ENCODE measurements at regions not wholly inside any gene's neighbourhood (a gene's known extent, or its start where the extent isn't known, plus 50 kb on each side); places are given as distances from the start of the nearest gene placed in this dataset.

DNA sequence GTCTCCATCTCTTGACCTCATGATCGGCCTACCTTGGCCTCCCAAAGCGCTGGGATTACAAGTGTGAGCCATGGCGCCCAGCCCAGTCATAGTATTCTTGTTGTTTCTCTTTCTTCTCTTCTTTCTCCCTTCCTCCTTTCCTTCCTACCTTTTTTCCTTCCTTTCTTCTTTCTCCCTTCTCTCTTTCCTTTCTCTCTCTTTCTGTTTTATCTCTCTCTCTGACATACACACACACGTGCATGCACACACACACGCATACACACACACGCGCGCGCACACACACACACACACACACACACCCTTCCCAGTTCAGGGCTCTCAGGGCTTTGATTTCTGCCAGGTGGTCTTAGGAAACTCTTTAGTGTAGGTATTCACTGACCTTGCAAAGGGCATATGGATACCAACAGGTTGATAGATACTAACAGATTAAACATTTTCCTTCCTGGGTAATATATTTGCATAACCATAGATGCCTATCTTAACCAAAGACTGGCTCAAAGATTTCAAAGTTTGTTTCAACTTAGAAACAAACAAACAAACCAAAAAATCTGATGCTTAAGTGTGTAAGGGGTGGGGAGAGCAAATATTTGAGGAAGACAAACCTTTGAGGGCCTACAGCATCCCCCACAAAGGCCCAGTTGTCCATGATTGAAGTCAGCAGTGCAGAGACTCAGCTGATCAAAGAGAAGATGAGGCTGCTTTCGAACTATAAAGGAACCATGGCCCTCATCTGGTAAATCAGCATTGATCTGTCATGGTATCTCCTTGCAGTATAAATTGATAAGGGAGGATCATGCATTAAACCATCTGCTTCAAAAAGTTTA, 288.2 kb upstream of the SEMA6A start:
- Histone ChIP-seq H3K79me2 (ENCODE audit: insufficient read depth, low read length) (no peaks in the 10 kb centered on the region), H3K9me3 (ENCODE audit: control insufficient read depth, low read depth, low read length) (no peaks in the 10 kb centered on the region), H2AK5ac (ENCODE audit: insufficient read length, low read length) (no peak overlapping the region), H3K79me1 (ENCODE audit: insufficient read depth, low read depth, low read length, poor library complexity, severe bottlenecking) (no peaks in the 10 kb centered on the region), H3K4me2 (ENCODE audit: insufficient read depth, insufficient read length, low read length) (no peak overlapping the region), H2BK120ac (ENCODE audit: low read depth, low read length, poor library complexity, severe bottlenecking) (no peak overlapping the region), H3K4me1 (ENCODE audit: insufficient read depth, low read length) (peaks cover 15% of the 10 kb centered on the region; the same call in 1 of the 2 replicates), H4K8ac (replicated peaks; ENCODE audit: insufficient read length, low read depth, low read length) (no peak overlapping the region), H3K27me3 (ENCODE audit: insufficient read depth, low read length) (no peaks in the 10 kb centered on the region), H3T11ph (ENCODE audit: low read length) (no peak overlapping the region), H2BK15ac (ENCODE audit: low read depth, low read length) (no peak overlapping the region), H2BK5ac (ENCODE audit: insufficient read length, low read length) (no peak overlapping the region), H4K91ac (ENCODE audit: insufficient read length, low read depth, low read length) (no peak overlapping the region), H3K23ac (ENCODE audit: insufficient read length, low read depth, low read length) (no peak overlapping the region), H2BK12ac (ENCODE audit: insufficient read length, low read depth, low read length) (peak overlapping the region; percentile 43), H3K23me2 (ENCODE audit: insufficient read length, low read depth, low read length, poor library complexity, severe bottlenecking) (no peaks in the 10 kb centered on the region), H2AFZ (ENCODE audit: low read length) (no peak overlapping the region), H3K18ac (ENCODE audit: insufficient read length, low read depth, low read length) (no peak overlapping the region), H4K20me1 (ENCODE audit: control insufficient read depth, insufficient read depth, insufficient read length) (no peaks in the 10 kb centered on the region), H3K27ac (ENCODE audit: insufficient read length, low read depth, low read length) (peak overlapping the region; percentile 99), H3K56ac (ENCODE audit: insufficient read length, low read depth, low read length) (no peak overlapping the region), H3K4ac (ENCODE audit: low read depth, low read length) (no peak overlapping the region; the same call in 1 of the 2 replicates), H2BK20ac (ENCODE audit: low read depth, low read length, poor library complexity, severe bottlenecking) (no peak overlapping the region), H3K14ac (ENCODE audit: insufficient read depth, low read length) (peak overlapping the region; percentile 39; the same call in 1 of the 2 replicates), H4K5ac (ENCODE audit: insufficient read length, low read depth, low read length) (no peak overlapping the region), H3K9ac (ENCODE audit: extremely low read depth, insufficient read length, low read length) (no peak overlapping the region)
- no CpG with 5 or more reads among the region's 10 CpGs for WGBS (ENCODE audit: extremely low coverage, insufficient read length, low lambda C conversion rate)
- TF ChIP-seq, protein P1, sequence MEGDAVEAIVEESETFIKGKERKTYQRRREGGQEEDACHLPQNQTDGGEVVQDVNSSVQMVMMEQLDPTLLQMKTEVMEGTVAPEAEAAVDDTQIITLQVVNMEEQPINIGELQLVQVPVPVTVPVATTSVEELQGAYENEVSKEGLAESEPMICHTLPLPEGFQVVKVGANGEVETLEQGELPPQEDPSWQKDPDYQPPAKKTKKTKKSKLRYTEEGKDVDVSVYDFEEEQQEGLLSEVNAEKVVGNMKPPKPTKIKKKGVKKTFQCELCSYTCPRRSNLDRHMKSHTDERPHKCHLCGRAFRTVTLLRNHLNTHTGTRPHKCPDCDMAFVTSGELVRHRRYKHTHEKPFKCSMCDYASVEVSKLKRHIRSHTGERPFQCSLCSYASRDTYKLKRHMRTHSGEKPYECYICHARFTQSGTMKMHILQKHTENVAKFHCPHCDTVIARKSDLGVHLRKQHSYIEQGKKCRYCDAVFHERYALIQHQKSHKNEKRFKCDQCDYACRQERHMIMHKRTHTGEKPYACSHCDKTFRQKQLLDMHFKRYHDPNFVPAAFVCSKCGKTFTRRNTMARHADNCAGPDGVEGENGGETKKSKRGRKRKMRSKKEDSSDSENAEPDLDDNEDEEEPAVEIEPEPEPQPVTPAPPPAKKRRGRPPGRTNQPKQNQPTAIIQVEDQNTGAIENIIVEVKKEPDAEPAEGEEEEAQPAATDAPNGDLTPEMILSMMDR (conservative IDR thresholded peaks at IDR 0.05) = no peak
- Mint-ChIP-seq H3K4me3 (peak overlapping the region in 1 of 2 experiments; percentile 38; a peak in 2 of 5 replicates), H3K27ac (peak overlapping the region; percentile 92 to 95 (median 92)), H3K27me3 (ENCODE audit: low read depth) (no peaks in the 10 kb centered on the region), H3K36me3 (ENCODE audit: insufficient read depth in 1 of 3, low read depth in 3 of 3) (peaks cover 0 to 5% (median 2%) of the 10 kb centered on the region in 3 experiments; a peak in 3 of 7 replicates), H3K9me3 (peaks cover 0 to 3% of the 10 kb centered on the region in 2 experiments; a peak in 1 of 5 replicates), H3K4me1 (peaks cover 56 to 74% of the 10 kb centered on the region in 2 experiments)
- no peak for DNase-seq
